Gastroesophageal sphincter (tissue), 3 donors: ENCODE measurements at regions not wholly inside any gene's neighbourhood (a gene's known extent, or its start where the extent isn't known, plus 50 kb on each side); places are given as distances from the start of the nearest gene placed in this dataset.

Experiments
- CTCF ChIP-seq, 4 experiments: fragments of 200-600 bp in 2 of 4; fragments of 450-650 bp in 2 of 4; sonication (generic) in 1 of 4; IDR thresholded peaks; one replicate each; pipeline ENCODE4 v1.5.1; 2017 to 2019; ENCODE audit warnings: antibody characterized with exemption in 4 of 4, mild to moderate bottlenecking in 2 of 4, moderate library complexity in 2 of 4
- POLR2AphosphoS5 ChIP-seq: sonication (generic); formaldehyde crosslinking; IDR thresholded peaks from one replicate; pipeline ENCODE4 v1.6.1; 2017; ENCODE audit warnings: antibody characterized with exemption

GRCh38 chr14:85056267-85056666 is 473.7 kb upstream of the FLRT2 start:
- TF ChIP-seq CTCF (IDR thresholded peaks at IDR 0.05) (no peak), POLR2AphosphoS5 (no peak)
